KG1 (cell line): ENCODE measurements at regions not wholly inside any gene's neighbourhood (a gene's known extent, or its start where the extent isn't known, plus 50 kb on each side); places are given as distances from the start of the nearest gene placed in this dataset.
"Not testable (repeated sequence)": the region's sequence is repeated elsewhere in the genome, so short reads cannot be mapped to it uniquely, and the experiment has no call there.

Experiments used
- DNase-seq: peaks from one replicate; lab custom pipeline; 2025; lab: John Stamatoyannopoulos, UW

DNA sequence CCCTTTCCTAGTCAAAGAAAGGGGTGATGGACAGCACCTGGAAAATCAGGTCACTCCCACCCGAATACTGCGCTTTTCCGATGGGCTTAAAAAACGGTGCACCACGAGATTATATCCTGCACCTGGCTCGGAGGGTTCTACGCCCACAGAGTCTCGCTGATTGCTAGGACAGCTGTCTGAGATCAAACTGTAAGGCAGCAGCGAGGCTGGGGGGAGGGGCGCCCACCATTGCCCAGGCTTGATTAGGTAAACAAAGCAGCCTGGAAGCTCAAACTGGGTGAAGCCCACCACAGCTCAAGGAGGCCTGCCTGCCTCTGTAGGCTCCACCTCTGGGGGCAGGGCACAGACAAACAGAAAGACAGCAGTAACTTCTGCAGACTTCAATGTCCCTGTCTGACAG is 783.4 kb downstream of the NSUN3 start:
- DNase-seq, result not testable (repeated sequence)

DNA sequence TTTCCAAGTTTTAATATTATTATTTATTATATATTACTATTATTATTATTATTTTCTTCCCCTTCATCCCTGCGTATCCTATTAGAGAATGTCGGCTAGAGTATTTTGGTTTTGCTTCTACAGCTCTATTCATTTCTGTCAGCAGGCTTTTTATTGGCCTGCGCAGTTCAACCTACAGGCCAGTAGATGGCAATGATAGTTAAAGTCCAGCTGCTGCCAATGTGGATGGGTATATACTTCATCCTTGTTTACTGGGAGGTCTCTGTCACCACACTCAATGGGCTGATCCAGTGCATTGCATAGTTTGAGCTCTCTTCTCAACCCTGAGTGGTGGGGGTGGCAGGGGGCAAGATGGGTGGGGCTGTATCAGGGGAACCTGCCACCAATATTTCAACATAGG is 799.8 kb downstream of the NSUN3 start:
- DNase-seq, result peak; percentile 5

DNA sequence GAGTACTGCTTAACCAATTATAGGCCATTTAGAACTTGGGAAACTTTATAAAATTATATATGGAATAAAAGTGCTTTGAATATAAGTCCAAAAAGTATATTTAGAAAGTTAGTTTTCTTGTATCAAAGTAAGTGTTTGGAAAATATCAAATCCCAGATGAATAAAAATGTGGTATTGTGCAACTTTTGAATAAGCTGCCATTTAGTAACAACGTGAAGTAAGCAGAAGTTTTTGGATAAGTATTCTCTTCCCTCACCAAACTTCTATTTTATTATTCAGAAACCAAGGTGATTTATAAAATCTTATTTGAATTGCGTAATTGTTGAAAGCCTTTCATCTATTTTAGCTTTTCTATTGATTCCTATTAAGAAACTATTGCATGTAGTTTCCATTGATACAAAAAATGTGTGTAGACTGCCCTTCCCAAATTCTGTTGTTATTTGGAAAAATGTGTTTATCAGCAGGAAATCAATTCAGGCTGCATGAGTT is 806.2 kb downstream of the NSUN3 start:
- DNase-seq, result no peak

DNA sequence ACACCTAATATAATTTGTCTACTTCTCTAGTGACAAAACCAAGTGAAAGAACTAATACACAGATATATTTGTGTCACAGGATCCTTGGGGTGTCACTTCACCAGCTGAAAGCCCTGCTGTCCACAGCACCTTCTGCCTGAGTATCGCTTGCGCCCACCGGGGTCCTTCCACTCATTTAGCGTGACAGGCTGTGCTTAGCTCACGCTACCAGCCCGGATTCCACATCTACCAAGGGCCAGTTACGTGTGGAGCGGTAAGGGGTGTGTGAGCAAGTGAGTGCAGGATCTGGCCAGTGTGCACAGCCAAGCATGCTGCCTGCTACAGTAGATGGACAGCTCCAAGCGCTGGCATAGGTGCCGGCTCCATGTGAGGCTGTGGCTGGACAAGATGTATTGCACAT is 810.9 kb downstream of the NSUN3 start:
- no peak for DNase-seq

GRCh38 chr3:94875149-94875548 is 812.3 kb downstream of the NSUN3 start:
- no peak for DNase-seq

- no peak for DNase-seq
Observed at GRCh38 chr3:94887065-94887464, 824.2 kb downstream of the NSUN3 start.

DNA sequence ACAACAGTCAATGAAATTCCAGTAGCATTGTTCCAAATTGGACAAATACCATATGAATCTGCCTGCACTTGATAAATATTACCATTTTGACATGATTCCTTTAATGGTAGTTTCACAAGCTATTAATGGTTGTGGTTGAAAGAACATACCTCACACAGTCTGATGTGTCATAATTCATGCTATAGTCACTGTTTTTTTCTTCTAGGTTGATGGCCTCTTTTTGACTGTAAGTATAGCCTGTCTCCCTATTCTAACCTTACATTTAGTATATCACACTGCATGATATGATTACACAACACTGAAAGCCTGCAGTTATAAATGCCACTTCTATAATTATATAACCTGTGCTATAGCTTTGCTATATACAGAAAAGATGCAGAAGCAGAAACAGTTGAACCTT is 834.1 kb downstream of the NSUN3 start:
- no peak for DNase-seq

DNA sequence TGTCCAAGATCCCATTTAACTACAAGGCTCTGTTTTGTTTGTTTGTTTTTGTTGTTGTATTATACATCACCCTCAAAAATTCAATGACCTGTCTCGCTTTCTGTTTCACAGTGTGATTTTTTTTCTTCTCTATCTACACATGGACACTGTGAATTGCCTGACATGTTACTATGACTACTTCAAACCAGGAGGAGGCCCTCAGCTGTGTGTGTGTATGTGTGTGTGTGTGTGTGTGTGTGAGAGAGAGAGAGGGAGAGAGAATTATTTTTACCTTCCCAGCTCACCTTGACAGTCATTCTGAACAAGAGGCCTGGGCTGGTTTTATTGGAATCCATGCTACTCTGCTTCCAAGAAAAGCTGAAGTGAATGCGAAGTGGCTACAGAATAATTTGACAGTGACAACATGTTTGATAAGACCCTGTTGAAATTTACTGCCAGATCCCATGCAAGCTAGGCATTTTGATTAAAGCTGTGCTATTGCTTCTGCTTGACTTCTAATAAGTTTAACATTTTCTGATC is 841.4 kb downstream of the NSUN3 start:
- DNase-seq, result no peak

GRCh38 chr3:94909726-94910125 is 846.9 kb downstream of the NSUN3 start:
- no peak for DNase-seq

GRCh38 chr3:94912656-94913055 is 849.8 kb downstream of the NSUN3 start:
- DNase-seq, result no peak

GRCh38 chr3:94927175-94927574 is 864.3 kb downstream of the NSUN3 start:
- no peak for DNase-seq

DNA sequence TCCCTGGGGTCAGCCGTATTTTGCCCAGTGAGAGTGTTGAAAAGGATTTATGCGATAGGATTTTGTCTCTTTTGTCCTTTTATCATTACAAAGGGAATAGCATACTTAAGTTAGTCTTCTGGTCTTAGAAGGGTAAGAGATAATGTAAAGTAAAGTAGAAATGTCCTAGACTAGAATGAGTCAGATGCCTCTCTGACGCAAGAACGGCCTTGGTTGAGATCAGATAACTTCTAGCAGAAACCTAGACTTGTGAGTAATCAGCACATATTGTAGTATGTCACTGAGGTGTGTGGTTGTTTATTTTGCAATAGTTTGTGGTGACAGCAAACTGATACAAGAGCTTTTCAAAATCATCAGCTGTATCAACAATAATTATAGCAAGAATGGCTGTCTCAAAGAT is 866.1 kb downstream of the NSUN3 start:
- no peak for DNase-seq

DNA sequence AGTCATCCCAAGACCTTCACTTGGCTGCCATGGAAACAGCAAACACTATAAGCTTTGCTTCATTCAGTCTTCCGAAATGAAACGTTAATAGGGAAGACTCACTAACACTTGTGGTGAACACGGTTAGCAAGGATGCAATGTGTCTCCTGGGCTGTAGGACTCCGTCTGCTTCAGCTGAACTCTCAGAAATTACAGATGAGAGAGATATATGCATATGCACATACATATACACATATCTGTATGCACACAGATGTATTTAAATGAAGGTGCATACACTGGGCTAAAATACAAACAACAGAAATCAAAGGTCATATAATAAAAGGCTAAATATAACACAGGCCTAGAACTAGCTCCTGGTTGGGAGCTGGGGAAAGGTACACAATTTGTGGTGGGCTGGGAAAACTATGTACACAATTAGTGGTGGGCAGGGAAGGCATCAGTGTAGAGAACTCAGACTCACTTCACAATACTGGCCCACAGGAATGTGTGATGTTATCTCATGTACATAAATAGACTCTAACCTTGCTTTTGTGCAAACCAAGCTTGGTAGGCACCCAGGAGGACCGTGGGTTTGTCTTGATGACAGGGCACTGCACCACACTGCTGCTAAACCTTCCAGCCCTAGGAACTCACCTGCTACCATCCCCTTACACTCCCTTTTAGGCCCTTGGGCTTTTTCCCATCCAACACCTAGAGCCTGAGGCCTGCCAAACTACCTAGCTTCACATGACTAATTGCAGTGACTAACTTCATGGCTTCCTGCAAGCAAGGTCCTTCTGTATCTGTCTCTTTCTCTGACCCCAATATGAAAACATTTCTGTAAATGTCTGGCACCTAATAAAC is 873.1 kb downstream of the NSUN3 start:
- no peak for DNase-seq

GRCh38 chr3:94937980-94938379 is 875.1 kb downstream of the NSUN3 start:
- no peak for DNase-seq

- DNase-seq, result no peak
Observed at GRCh38 chr3:94946683-94947082, 883.8 kb downstream of the NSUN3 start.

GRCh38 chr3:94961423-94962100 is 898.7 kb downstream of the NSUN3 start:
- no peak for DNase-seq

DNA sequence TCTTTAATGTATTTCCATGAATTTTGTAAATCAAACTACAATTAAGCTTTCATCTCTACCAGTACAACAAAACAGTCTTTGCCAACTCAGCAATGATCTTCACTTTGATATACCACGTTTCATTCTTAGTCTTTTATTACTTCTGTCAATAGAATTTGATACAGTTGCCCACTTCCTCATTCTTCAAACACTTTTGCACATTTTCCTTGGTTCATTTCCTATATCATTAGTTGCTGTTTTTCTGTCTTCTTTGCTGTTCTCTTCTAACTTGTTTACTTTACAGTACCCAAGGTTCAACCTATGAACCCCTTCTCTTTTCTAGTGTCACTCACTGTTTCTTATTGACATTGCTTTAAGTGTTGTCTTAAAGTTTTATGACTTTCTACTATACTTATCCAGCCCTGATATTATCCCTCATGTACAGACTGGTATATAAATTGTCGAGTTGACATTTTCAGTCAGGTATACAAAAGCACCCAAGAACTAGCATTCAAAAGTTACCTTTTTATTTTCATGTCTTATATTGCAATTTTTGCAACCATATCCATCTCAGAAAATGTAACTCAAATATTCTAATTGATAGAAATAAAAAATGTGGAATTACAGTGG is 903.1 kb downstream of the NSUN3 start:
- no peak for DNase-seq

DNA sequence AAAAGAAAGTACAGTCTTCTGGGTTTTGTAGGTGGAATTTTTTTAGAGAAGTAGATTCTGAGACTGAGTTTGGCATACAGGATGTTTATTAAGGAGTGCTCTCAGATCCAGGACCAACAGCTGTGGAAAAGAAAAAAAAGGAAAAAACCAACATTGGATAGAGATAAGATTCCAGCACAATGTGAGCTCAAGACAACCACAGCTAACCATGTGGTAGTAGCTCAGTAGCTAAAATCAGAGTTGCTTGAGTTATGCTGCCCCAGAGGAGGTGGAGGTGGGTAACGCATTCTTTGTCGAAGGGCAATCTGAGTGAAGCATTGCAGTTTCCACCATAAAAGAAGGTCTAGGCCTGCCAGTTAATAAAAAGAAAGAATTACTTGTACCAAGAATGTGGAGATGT is 904.3 kb downstream of the NSUN3 start:
- DNase-seq, result no peak

GRCh38 chr3:94968519-94968918 is 905.7 kb downstream of the NSUN3 start:
- no peak for DNase-seq

- DNase-seq, result no peak
Observed at GRCh38 chr3:94972066-94972465, 909.2 kb downstream of the NSUN3 start.

GRCh38 chr3:94978084-94978483 is 915.2 kb downstream of the NSUN3 start:
- no peak for DNase-seq

DNA sequence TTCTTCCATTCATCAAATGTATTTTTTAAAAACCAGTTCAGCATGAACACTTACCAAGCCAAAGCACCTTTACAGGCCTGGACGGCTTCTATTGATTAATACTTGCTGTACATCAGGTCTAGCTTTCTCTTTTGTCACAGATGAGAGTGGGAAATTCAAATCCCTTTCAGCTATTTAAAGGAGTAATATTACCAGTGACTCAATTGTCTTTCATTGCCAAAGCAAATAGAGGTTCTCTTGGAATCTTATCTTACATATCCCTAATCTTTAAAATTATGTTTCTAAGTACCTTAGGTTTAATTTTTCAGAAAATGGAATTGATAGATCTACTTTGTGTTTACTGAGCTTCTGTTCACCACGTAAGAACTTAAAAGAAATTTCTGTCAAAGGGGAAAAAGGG is 922.9 kb downstream of the NSUN3 start:
- DNase-seq, result no peak
